Muscle layer of duodenum (tissue), 2 donors: ENCODE measurements at regions not wholly inside any gene's neighbourhood (a gene's known extent, or its start where the extent isn't known, plus 50 kb on each side); places are given as distances from the start of the nearest gene placed in this dataset.

ENCODE experiments used
- H3K27ac ChIP-seq: one replicate; pipeline ENCODE4 v1.7.0; 2013; ENCODE audit warnings: mild to moderate bottlenecking, low read length
- H3K27me3 ChIP-seq: one replicate; pipeline ENCODE4 v1.7.0; 2013; ENCODE audit warnings: low read depth, mild to moderate bottlenecking, control low read depth, low read length
- H3K36me3 ChIP-seq, 2 donors: one replicate each; pipeline ENCODE4 v1.7.0; 2013; ENCODE audit warnings: low read length in 2 of 2, control low read depth in 1 of 2, mild to moderate bottlenecking in 1 of 2; ENCODE audit not compliant: insufficient read depth in 2 of 2, control insufficient read depth in 1 of 2
- H3K4me1 ChIP-seq, 2 donors: one replicate each; pipeline ENCODE4 v1.7.0; 2013; ENCODE audit warnings: low read length in 2 of 2, mild to moderate bottlenecking in 2 of 2, control low read depth in 1 of 2, moderate library complexity in 1 of 2; ENCODE audit not compliant: insufficient read depth in 2 of 2, control insufficient read depth in 1 of 2
- H3K4me3 ChIP-seq, 2 donors: one replicate each; pipeline ENCODE4 v1.7.0; 2013; ENCODE audit warnings: low read length in 2 of 2, low read depth in 1 of 2, mild to moderate bottlenecking in 1 of 2
- H3K9me3 ChIP-seq, 2 donors: one replicate each; pipeline ENCODE4 v1.7.0; 2013; ENCODE audit warnings: low read length in 2 of 2, control low read depth in 1 of 2, mild to moderate bottlenecking in 1 of 2; ENCODE audit not compliant: control insufficient read depth in 1 of 2
- donor health status: healthy.

DNA sequence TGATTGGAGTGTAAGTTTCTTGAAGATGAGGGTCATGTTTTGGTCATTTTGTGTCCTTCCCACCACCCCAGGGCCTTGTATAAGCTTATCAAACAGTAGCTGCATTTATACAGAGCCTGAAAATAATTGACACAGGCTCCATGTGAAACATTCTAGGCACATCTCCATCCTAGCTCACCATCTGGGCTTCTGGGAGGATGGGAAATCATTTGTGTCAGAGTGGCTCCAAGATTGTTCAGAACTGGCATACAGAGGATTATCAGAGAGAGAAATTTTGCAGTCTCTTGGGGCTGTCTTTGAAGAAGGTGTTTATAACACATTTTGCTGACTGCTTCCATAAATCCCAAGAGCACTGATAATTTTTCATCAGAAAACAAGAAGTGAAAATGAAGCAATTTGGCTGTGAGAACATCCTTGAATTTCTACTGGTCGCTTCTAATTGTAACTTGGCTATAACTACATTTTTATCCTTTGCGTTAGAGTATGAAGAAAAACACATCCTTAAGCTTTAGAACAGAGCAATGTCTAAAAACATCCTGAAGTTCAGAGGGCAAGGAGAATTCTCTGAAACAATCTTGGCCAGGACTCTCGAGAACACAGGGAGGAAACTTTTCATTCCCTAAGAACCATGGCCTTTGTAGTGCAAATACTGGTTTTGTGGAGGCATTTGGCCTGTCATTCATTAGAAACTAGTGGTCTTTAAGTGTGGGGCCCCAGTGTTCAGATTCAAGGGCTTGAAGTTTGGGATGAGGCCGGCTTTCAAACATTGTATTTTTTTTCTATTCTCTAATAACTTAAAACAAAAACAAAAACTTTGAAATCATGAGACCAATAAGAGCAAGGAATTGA is 151.1 kb downstream of the DACT1 start:
- H3K4me3 ChIP-seq: no peak overlapping the region
- no peaks in the 10 kb centered on the region for H3K9me3 ChIP-seq
- H3K27ac ChIP-seq: no peak overlapping the region
- H3K4me1 ChIP-seq: no peaks in the 10 kb centered on the region
- no peaks in the 10 kb centered on the region for H3K36me3 ChIP-seq
- no peaks in the 10 kb centered on the region for H3K27me3 ChIP-seq

DNA sequence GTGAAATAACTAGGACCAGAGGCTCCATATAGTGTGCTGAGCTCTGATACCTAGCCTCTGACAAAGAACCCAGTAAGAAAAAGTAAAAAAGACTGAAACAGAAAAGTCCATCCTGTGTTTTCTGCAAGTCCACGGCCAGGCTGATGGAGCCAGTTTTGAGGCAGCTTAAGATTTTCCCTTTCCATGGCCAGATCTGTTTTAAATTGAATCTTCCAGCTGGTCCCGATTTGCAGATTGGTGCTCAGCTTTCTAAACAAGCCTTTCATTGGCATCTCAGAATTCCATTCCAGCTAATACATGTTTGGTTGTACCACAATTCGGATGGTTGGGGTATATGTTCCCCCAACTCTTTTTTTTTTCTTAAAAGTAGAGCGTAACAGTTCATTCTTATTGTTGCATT is 152.0 kb downstream of the DACT1 start:
- Histone ChIP-seq H3K27me3 (no peaks in the 10 kb centered on the region), H3K4me1 (no peaks in the 10 kb centered on the region), H3K9me3 (no peaks in the 10 kb centered on the region), H3K27ac (no peak overlapping the region), H3K36me3 (no peaks in the 10 kb centered on the region), H3K4me3 (no peak overlapping the region)

DNA sequence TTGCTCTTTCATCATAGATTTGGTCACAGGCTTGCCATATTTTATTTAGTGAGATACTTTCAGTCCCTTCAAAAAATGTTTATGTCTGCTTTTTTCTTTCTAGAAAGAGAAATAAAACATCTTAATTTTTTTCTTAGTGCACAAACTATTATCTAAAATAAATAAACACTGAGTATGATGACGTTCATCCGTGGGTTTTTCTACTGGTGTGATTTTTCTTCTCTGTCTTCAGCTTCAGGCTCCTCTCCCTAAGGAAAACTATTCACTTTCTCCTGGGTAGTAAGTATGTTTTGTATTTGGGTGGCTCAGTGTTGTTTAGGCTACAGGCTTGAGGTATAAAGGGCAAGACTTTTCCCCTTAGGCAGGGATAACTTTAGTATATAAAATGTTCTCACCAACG is 154.7 kb downstream of the DACT1 start:
- H3K36me3 ChIP-seq: no peaks in the 10 kb centered on the region
- no peaks in the 10 kb centered on the region for H3K27me3 ChIP-seq
- H3K27ac ChIP-seq: no peak overlapping the region
- H3K9me3 ChIP-seq: no peaks in the 10 kb centered on the region
- H3K4me1 ChIP-seq: peaks cover 0 to 4% of the 10 kb centered on the region in 2 donors
- H3K4me3 ChIP-seq: no peak overlapping the region

GRCh38 chr14:58793131-58793740 is 155.5 kb downstream of the DACT1 start:
- H3K9me3 ChIP-seq: no peaks in the 10 kb centered on the region
- no peak overlapping the region for H3K27ac ChIP-seq
- H3K36me3 ChIP-seq: no peaks in the 10 kb centered on the region
- H3K27me3 ChIP-seq: no peaks in the 10 kb centered on the region
- H3K4me3 ChIP-seq: no peak overlapping the region
- peaks cover 0 to 4% of the 10 kb centered on the region in 2 donors for H3K4me1 ChIP-seq

- no peaks in the 10 kb centered on the region for H3K27me3 ChIP-seq
Measured at GRCh38 chr14:58794993-58795762, 157.4 kb downstream of the DACT1 start.

GRCh38 chr14:58796242-58797009 is 158.7 kb downstream of the DACT1 start:
- Histone ChIP-seq H3K27me3 (no peaks in the 10 kb centered on the region), H3K4me3 (no peak overlapping the region), H3K36me3 (no peaks in the 10 kb centered on the region), H3K4me1 (peaks cover 0 to 4% of the 10 kb centered on the region in 2 donors), H3K9me3 (no peaks in the 10 kb centered on the region), H3K27ac (no peak overlapping the region)

More at GRCh38 chr14:58794993-58795762, 157.4 kb downstream of the DACT1 start:
- Histone ChIP-seq H3K4me1 (peaks cover 0 to 4% of the 10 kb centered on the region in 2 donors), H3K36me3 (no peaks in the 10 kb centered on the region), H3K27ac (no peak overlapping the region), H3K4me3 (no peak overlapping the region), H3K9me3 (no peaks in the 10 kb centered on the region)

GRCh38 chr14:58797010-58797429 is 159.3 kb downstream of the DACT1 start:
- Histone ChIP-seq H3K4me3 (no peak overlapping the region), H3K9me3 (no peaks in the 10 kb centered on the region), H3K27ac (no peak overlapping the region), H3K27me3 (no peaks in the 10 kb centered on the region), H3K36me3 (no peaks in the 10 kb centered on the region), H3K4me1 (peaks cover 0 to 4% of the 10 kb centered on the region in 2 donors)

GRCh38 chr14:58798173-58798572 is 160.4 kb downstream of the DACT1 start:
- Histone ChIP-seq H3K4me1 (peaks cover 0 to 4% of the 10 kb centered on the region in 2 donors), H3K36me3 (no peaks in the 10 kb centered on the region), H3K27ac (no peak overlapping the region), H3K4me3 (no peak overlapping the region), H3K27me3 (no peaks in the 10 kb centered on the region), H3K9me3 (no peaks in the 10 kb centered on the region)

DNA sequence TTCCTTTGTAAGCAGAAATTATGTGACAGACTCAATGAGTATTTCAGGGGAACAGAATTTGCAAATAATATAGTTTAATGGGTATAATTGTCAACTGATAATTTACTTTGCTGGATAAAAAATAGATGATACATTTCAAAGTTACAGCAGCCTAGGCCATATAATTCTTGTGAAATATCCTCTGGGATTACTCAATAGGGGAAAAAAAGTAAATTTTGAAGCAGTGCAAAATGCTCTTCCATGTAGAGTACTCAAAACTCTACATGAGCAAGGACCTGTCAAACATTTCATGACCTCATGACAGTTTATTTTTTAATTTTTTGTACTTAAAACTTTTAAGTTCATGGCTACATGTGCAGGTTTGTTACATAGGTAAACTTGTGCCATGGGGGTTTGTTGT is 163.3 kb downstream of the DACT1 start:
- Histone ChIP-seq H3K36me3 (no peaks in the 10 kb centered on the region), H3K4me3 (no peak overlapping the region), H3K27ac (no peak overlapping the region), H3K27me3 (no peaks in the 10 kb centered on the region), H3K4me1 (peaks cover 0 to 4% of the 10 kb centered on the region in 2 donors), H3K9me3 (no peaks in the 10 kb centered on the region)

DNA sequence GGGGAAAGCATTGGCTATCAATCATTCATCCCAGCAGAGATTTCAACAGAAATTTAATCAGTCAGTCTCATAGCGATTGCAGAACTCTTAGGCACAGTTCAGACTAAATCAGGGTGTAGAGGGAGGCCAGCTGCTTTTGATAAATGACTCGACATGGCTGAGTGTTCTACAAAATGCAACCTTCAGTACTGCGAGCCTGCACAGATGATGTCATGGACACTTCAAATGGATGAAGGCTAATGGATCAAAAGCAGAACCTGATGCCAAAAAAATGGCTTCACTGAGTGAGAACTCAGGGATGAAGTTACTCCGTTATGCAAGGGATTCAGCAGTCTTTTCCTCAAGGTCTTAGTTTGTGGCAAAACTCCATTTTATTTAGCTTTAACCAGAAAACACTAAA is 167.3 kb downstream of the DACT1 start:
- H3K27ac ChIP-seq: no peak overlapping the region
- H3K9me3 ChIP-seq: no peaks in the 10 kb centered on the region
- peaks cover 0 to 6% of the 10 kb centered on the region in 2 donors for H3K4me1 ChIP-seq
- no peaks in the 10 kb centered on the region for H3K27me3 ChIP-seq
- no peaks in the 10 kb centered on the region for H3K36me3 ChIP-seq
- no peak overlapping the region for H3K4me3 ChIP-seq
